GM12872 (cell line): ENCODE measurements at regions not wholly inside any gene's neighbourhood (a gene's known extent, or its start where the extent isn't known, plus 50 kb on each side); places are given as distances from the start of the nearest gene placed in this dataset.

Source experiments
- CTCF ChIP-seq: IDR thresholded peaks from 3 replicates; pipeline ENCODE4 v1.5.1; 2011; ENCODE audit warnings: low read depth, mild to moderate bottlenecking, low read length, moderate library complexity; ENCODE audit not compliant: insufficient read depth

GRCh38 chr10:52532650-52533290 lies 218.7 kb downstream of the DKK1 start:
- TF ChIP-seq CTCF = no peak

GRCh38 chr10:52533986-52534385 lies 219.9 kb downstream of the DKK1 start:
- no peak for TF ChIP-seq CTCF

- TF ChIP-seq CTCF = no peak
These were observed 225.4 kb downstream of the DKK1 start for GRCh38 chr10:52539463-52539862.

GRCh38 chr10:52540479-52540984 lies 226.5 kb downstream of the DKK1 start:
- no peak for TF ChIP-seq CTCF

- TF ChIP-seq CTCF = no peak
These were observed 227.0 kb downstream of the DKK1 start for GRCh38 chr10:52541006-52541473.

- no peak for TF ChIP-seq CTCF
These were observed 228.8 kb downstream of the DKK1 start for GRCh38 chr10:52542906-52543305.

GRCh38 chr10:52551046-52551445 lies 221.5 kb downstream of the MBL2 start:
- no peak for TF ChIP-seq CTCF

GRCh38 chr10:52558090-52558489 lies 214.5 kb downstream of the MBL2 start:
- TF ChIP-seq CTCF = no peak
